RWPE1 (cell line): ENCODE measurements at regions not wholly inside any gene's neighbourhood (a gene's known extent, or its start where the extent isn't known, plus 50 kb on each side); places are given as distances from the start of the nearest gene placed in this dataset.

ENCODE experiments used
- CTCF ChIA-PET: fragments of 350-600 bp; sonication (Branson Sonifier 250); formaldehyde crosslinking; extraction: SDS; loops from one replicate; lab custom pipeline; 2021; lab: Yijun Ruan, JAX
- POLR2A ChIA-PET: fragments of 400-600 bp; formaldehyde crosslinking; extraction: SDS; loops from one replicate; lab custom pipeline; 2020; ENCODE audit warnings: antibody characterized with exemption; ENCODE audit not compliant: low non-redundant PET; lab: Yijun Ruan, JAX
- DNase-seq: peaks from one replicate; pipeline ENCODE4 v3.0.0; 2012; ENCODE audit warnings: low spot score
- H3K27ac ChIP-seq: fragments of 450-650 bp; 2 replicates; pipeline ENCODE4 v1.5.1; 2017
- CTCF ChIP-seq: fragments of 450-650 bp; conservative IDR thresholded peaks from 2 replicates; pipeline ENCODE4 v1.5.1; 2017; ENCODE audit warnings: low read depth, mild to moderate bottlenecking

- no peak for DNase-seq
- TF ChIP-seq CTCF = no peak
- ChIA-PET POLR2A (no interaction called here), CTCF (no interaction called here)
- H3K27ac ChIP-seq = no peak overlapping the region
Measured at GRCh38 chr4:135368831-135369230, 1167.2 kb upstream of the PABPC4L start.

- no peak for DNase-seq
- ChIA-PET CTCF (no interaction called here), POLR2A (no interaction called here)
- TF ChIP-seq CTCF = no peak
- peak overlapping the region; percentile 46; the same call in 1 of the 2 replicates for H3K27ac ChIP-seq
Measured at GRCh38 chr4:135365065-135365464, 1163.5 kb upstream of the PABPC4L start.

- POLR2A ChIA-PET = no interaction called here
Measured at GRCh38 chr4:135359128-135359527, 1157.5 kb upstream of the PABPC4L start.

GRCh38 chr4:135357091-135357490, 1155.5 kb upstream of the PABPC4L start:
- DNase-seq = no peak
- H3K27ac ChIP-seq = no peak overlapping the region
- TF ChIP-seq CTCF = no peak
- CTCF ChIA-PET = no interaction called here
- POLR2A ChIA-PET = no interaction called here

More at GRCh38 chr4:135359128-135359527, 1157.5 kb upstream of the PABPC4L start:
- TF ChIP-seq CTCF = no peak
- no peak overlapping the region for H3K27ac ChIP-seq
- CTCF ChIA-PET = no interaction called here
- no peak for DNase-seq

GRCh38 chr4:135354876-135355275, 1153.3 kb upstream of the PABPC4L start:
- POLR2A ChIA-PET = no interaction called here
- no peak overlapping the region for H3K27ac ChIP-seq
- no peak for DNase-seq
- no peak for TF ChIP-seq CTCF
- CTCF ChIA-PET = no interaction called here

- H3K27ac ChIP-seq = no peak overlapping the region
- ChIA-PET POLR2A (no interaction called here), CTCF (no interaction called here)
- no peak for DNase-seq
- TF ChIP-seq CTCF = no peak
Measured at GRCh38 chr4:135353008-135353407, 1151.4 kb upstream of the PABPC4L start.

GRCh38 chr4:135344492-135344891, 1142.9 kb upstream of the PABPC4L start:
- no peak overlapping the region for H3K27ac ChIP-seq
- ChIA-PET POLR2A (no interaction called here), CTCF (no interaction called here)
- no peak for DNase-seq
- TF ChIP-seq CTCF = no peak
